A673 (cell line): ENCODE measurements at regions not wholly inside any gene's neighbourhood (a gene's known extent, or its start where the extent isn't known, plus 50 kb on each side); places are given as distances from the start of the nearest gene placed in this dataset.

Experiments used
- BruUV-seq: library from RNA; stranded (reverse); fragments of 400-500 nt; replicated peaks from 2 replicates; lab custom pipeline; 2021; lab: Mats Ljungman, UMichigan
- CTCF ChIA-PET: fragments of 300-600 bp; sonication (Branson Sonifier 250); formaldehyde crosslinking; loops from one replicate; lab custom pipeline; 2022; ENCODE audit warnings: antibody characterized with exemption; lab: Charles Lee
- POLR2A ChIA-PET: fragments of 300-600 bp; sonication (Branson Sonifier 250); formaldehyde crosslinking; loops from one replicate; lab custom pipeline; 2022; ENCODE audit warnings: antibody characterized with exemption; ENCODE audit not compliant: low non-redundant PET; lab: Charles Lee
- DNase-seq: peaks from one replicate; pipeline ENCODE4 v3.0.0-alpha.2; 2015; ENCODE audit warnings: low spot score
- H3K27ac ChIP-seq: fragments of 200-600 bp; sonication (generic); 2 replicates; pipeline ENCODE4 v1.5.1; 2016; ENCODE audit warnings: mixed run types, low read depth, mild to moderate bottlenecking, mixed read lengths, antibody characterized with exemption, low read length; ENCODE audit not compliant: poor library complexity, severe bottlenecking
- H3K27me3 ChIP-seq: fragments of 200-600 bp; sonication (generic); replicated peaks from 2 replicates; pipeline ENCODE4 v1.6.1; 2017; ENCODE audit warnings: mixed run types, low read depth, mild to moderate bottlenecking, mixed read lengths, antibody characterized with exemption, low read length; ENCODE audit not compliant: insufficient read depth, poor library complexity
- H3K36me3 ChIP-seq: fragments of 200-600 bp; sonication (generic); 2 replicates; pipeline ENCODE4 v1.6.1; 2016; ENCODE audit warnings: mixed run types, mild to moderate bottlenecking, mixed read lengths, antibody characterized with exemption, low read length; ENCODE audit not compliant: insufficient read depth, poor library complexity, severe bottlenecking
- H3K4me1 ChIP-seq: fragments of 200-600 bp; sonication (generic); 2 replicates; pipeline ENCODE4 v1.6.1; 2017; ENCODE audit warnings: mixed run types, mild to moderate bottlenecking, mixed read lengths, antibody characterized with exemption, low read length; ENCODE audit not compliant: insufficient read depth, poor library complexity, severe bottlenecking
- H3K4me3 ChIP-seq: fragments of 200-600 bp; sonication (generic); 2 replicates; pipeline ENCODE4 v1.5.1; 2016; ENCODE audit warnings: low read depth, mixed run types, mild to moderate bottlenecking, mixed read lengths, low read length; ENCODE audit not compliant: poor library complexity, severe bottlenecking
- H3K9me3 ChIP-seq: fragments of 200-600 bp; sonication (generic); 2 replicates; pipeline ENCODE4 v1.6.1; 2016; ENCODE audit warnings: mixed run types, low read depth, mild to moderate bottlenecking, mixed read lengths, antibody characterized with exemption, low read length; ENCODE audit not compliant: poor library complexity, severe bottlenecking
- EZH2 ChIP-seq: fragments of 200-600 bp; sonication (generic); IDR thresholded peaks from 2 replicates; pipeline ENCODE4 v1.6.1; 2017; ENCODE audit warnings: borderline replicate concordance, low read depth, mild to moderate bottlenecking, mixed read lengths, antibody characterized with exemption, low read length; ENCODE audit not compliant: poor library complexity, severe bottlenecking
- intact Hi-C: fragments of 100-400 bp; cut with micrococcal nuclease; formaldehyde crosslinking; loops from one replicate; pipeline ENCODE4 v1.10.0; 2022; ENCODE audit not compliant: unreplicated experiment
- TF ChIP-seq, protein P1 (sequence below): fragments of 300-800, 200-600 bp; sonication (generic); conservative IDR thresholded peaks from 2 replicates; pipeline ENCODE4 v1.5.1; 2017; ENCODE audit warnings: low read depth, mild to moderate bottlenecking, antibody characterized with exemption, low read length, moderate library complexity, mixed read lengths

- H3K27me3 ChIP-seq: peaks cover 9% of the 10 kb centered on the region
- POLR2A ChIA-PET: no interaction called here
- H3K36me3 ChIP-seq: no peaks in the 10 kb centered on the region
- DNase-seq: peak; percentile 57
- CTCF ChIA-PET: no interaction called here
- H3K9me3 ChIP-seq: no peaks in the 10 kb centered on the region
- no peak for TF ChIP-seq EZH2
- TF ChIP-seq, protein P1, sequence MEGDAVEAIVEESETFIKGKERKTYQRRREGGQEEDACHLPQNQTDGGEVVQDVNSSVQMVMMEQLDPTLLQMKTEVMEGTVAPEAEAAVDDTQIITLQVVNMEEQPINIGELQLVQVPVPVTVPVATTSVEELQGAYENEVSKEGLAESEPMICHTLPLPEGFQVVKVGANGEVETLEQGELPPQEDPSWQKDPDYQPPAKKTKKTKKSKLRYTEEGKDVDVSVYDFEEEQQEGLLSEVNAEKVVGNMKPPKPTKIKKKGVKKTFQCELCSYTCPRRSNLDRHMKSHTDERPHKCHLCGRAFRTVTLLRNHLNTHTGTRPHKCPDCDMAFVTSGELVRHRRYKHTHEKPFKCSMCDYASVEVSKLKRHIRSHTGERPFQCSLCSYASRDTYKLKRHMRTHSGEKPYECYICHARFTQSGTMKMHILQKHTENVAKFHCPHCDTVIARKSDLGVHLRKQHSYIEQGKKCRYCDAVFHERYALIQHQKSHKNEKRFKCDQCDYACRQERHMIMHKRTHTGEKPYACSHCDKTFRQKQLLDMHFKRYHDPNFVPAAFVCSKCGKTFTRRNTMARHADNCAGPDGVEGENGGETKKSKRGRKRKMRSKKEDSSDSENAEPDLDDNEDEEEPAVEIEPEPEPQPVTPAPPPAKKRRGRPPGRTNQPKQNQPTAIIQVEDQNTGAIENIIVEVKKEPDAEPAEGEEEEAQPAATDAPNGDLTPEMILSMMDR: peak; percentile 42
- BruUV-seq: no TSS peak
- H3K27ac ChIP-seq: no peak overlapping the region
- intact Hi-C loops: no loop called here
- H3K4me1 ChIP-seq: no peaks in the 10 kb centered on the region
- no peak overlapping the region for H3K4me3 ChIP-seq
Measured at GRCh38 chr16:73846356-73846755, 450.3 kb upstream of the PSMD7 start.

GRCh38 chr16:73846007-73846330 is 450.6 kb upstream of the PSMD7 start:
- Histone ChIP-seq H3K4me1 (no peaks in the 10 kb centered on the region), H3K4me3 (no peak overlapping the region), H3K27ac (no peak overlapping the region), H3K27me3 (peaks cover 9% of the 10 kb centered on the region), H3K36me3 (no peaks in the 10 kb centered on the region), H3K9me3 (no peaks in the 10 kb centered on the region)
- ChIA-PET CTCF (no interaction called here), POLR2A (no interaction called here)
- BruUV-seq: no TSS peak
- DNase-seq: no peak
- intact Hi-C loops: no loop called here
- no peak for TF ChIP-seq EZH2
- TF ChIP-seq, protein P1: no peak

GRCh38 chr16:73845238-73846006 is 451.2 kb upstream of the PSMD7 start:
- Histone ChIP-seq H3K4me3 (no peak overlapping the region), H3K9me3 (no peaks in the 10 kb centered on the region), H3K4me1 (no peaks in the 10 kb centered on the region), H3K36me3 (no peaks in the 10 kb centered on the region), H3K27ac (no peak overlapping the region), H3K27me3 (peaks cover 9% of the 10 kb centered on the region)
- intact Hi-C loops: no loop called here
- DNase-seq: no peak
- CTCF ChIA-PET: no interaction called here
- TF ChIP-seq EZH2: no peak
- TF ChIP-seq, protein P1: no peak
- BruUV-seq: no TSS peak
- POLR2A ChIA-PET: no interaction called here
